ENCODE measurements at regions not wholly inside any gene's neighbourhood (a gene's known extent, or its start where the extent isn't known, plus 50 kb on each side); places are given as distances from the start of the nearest gene placed in this dataset.
A peak's percentile ranks its signal among the peaks of the same experiment; 100 is the strongest.

DNA sequence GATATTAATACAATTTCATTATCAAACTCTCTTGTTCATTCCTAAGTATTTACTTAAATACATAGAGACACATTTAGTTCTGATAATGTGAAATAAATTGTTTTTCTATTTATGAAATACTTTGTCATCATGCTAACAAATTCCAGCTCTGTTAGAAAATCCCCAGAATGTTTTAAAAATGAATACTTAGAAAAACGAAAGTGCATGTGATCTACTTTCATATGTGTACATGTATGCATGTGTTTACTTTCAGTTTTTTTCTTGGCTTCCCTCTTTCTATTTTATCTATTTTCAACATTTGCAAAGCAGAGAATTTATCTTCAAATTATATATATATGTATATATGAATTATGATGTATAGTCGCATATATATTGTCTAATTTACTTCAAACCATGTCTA, 1110.0 kb upstream of the PCDH20 start:
- Histone ChIP-seq H3K9me3 (ENCODE audit: insufficient read depth, low read length) (no peaks in the 10 kb centered on the region), H3K4me1 (ENCODE audit: low read length) (peaks cover 17% of the 10 kb centered on the region), H3K27ac (ENCODE audit: low read length) (no peak overlapping the region), H3K79me2 (ENCODE audit: low read length) (no peaks in the 10 kb centered on the region), H3K9ac (ENCODE audit: low read length) (no peak overlapping the region), H3K4me3 (ENCODE audit: low read length) (no peak overlapping the region), H3K36me3 (replicated peaks; ENCODE audit: low read depth, low read length) (no peaks in the 10 kb centered on the region), H2AFZ (ENCODE audit: low read depth, low read length) (no peak overlapping the region), H3K4me2 (ENCODE audit: low read length) (no peak overlapping the region), H4K20me1 (ENCODE audit: insufficient read depth, low read length) (no peaks in the 10 kb centered on the region), H3K27me3 (ENCODE audit: low read depth, low read length) (no peaks in the 10 kb centered on the region)
- TF ChIP-seq, protein P1, sequence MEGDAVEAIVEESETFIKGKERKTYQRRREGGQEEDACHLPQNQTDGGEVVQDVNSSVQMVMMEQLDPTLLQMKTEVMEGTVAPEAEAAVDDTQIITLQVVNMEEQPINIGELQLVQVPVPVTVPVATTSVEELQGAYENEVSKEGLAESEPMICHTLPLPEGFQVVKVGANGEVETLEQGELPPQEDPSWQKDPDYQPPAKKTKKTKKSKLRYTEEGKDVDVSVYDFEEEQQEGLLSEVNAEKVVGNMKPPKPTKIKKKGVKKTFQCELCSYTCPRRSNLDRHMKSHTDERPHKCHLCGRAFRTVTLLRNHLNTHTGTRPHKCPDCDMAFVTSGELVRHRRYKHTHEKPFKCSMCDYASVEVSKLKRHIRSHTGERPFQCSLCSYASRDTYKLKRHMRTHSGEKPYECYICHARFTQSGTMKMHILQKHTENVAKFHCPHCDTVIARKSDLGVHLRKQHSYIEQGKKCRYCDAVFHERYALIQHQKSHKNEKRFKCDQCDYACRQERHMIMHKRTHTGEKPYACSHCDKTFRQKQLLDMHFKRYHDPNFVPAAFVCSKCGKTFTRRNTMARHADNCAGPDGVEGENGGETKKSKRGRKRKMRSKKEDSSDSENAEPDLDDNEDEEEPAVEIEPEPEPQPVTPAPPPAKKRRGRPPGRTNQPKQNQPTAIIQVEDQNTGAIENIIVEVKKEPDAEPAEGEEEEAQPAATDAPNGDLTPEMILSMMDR (IDR thresholded peaks at IDR 0.05; ENCODE audit: low read depth, low read length), result no peak
- TF ChIP-seq EZH2phosphoT487 (IDR thresholded peaks at IDR 0.05; ENCODE audit: low read depth), result no peak

DNA sequence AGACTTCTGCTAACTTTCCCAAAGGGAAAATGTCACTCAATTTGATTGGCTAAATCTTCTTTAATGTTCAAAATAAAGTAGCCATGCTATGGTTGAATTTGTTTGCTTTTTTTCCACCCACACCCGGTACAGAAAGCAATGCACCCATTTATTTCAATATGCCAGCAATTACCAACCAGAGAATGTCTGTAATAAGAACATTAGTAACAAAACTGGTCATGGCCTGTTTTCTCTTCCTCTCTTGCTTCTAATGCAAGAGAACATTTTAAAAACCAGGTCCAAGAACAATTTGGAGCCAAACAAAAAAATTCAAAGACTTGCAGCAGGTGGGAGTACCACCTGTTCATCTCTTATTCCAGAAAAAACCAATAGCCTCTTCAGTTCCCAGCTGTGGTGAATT, 1108.8 kb upstream of the PCDH20 start:
- H3K36me3 ChIP-seq (replicated peaks; ENCODE audit: low read depth, low read length), result no peaks in the 10 kb centered on the region
- no peaks in the 10 kb centered on the region for H3K79me2 ChIP-seq (ENCODE audit: low read length)
- peak overlapping the region; percentile 65 for H2AFZ ChIP-seq (ENCODE audit: low read depth, low read length)
- TF ChIP-seq, protein P1 (IDR thresholded peaks at IDR 0.05; ENCODE audit: low read depth, low read length), result no peak
- TF ChIP-seq EZH2phosphoT487 (IDR thresholded peaks at IDR 0.05; ENCODE audit: low read depth), result no peak
- H3K9ac ChIP-seq (ENCODE audit: low read length), result no peak overlapping the region
- H3K4me2 ChIP-seq (ENCODE audit: low read length), result 0 out of 2 replicates have a peak overlapping the region, but pooled peaks have one; percentile 4
- H4K20me1 ChIP-seq (ENCODE audit: insufficient read depth, low read length), result no peaks in the 10 kb centered on the region
- no peak overlapping the region for H3K4me3 ChIP-seq (ENCODE audit: low read length)
- H3K9me3 ChIP-seq (ENCODE audit: insufficient read depth, low read length), result no peaks in the 10 kb centered on the region
- no peaks in the 10 kb centered on the region for H3K27me3 ChIP-seq (ENCODE audit: low read depth, low read length)
- H3K4me1 ChIP-seq (ENCODE audit: low read length), result peaks cover 17% of the 10 kb centered on the region
- H3K27ac ChIP-seq (ENCODE audit: low read length), result no peak overlapping the region

DNA sequence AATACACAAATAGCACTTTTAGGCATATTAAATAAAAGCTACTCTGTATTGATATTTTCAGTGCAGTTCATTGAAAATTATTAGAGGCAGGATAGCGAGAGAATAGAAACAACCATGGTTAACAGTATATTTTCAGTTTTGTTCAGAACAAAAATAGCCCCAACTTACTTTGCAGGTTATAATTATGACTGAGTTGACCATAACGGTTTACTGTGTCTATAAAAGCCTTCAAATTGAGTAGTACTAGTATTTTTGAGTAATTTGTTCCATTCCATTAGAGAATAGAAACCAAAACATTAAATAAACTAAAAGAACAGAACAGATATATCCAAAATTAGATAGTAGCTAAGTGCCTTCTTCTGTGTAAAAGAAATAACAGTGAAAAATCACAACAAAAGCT, 1108.4 kb upstream of the PCDH20 start:
- Histone ChIP-seq H3K9ac (ENCODE audit: low read length) (no peak overlapping the region), H2AFZ (ENCODE audit: low read depth, low read length) (peak overlapping the region; percentile 65; the same call in 1 of the 2 replicates)

DNA sequence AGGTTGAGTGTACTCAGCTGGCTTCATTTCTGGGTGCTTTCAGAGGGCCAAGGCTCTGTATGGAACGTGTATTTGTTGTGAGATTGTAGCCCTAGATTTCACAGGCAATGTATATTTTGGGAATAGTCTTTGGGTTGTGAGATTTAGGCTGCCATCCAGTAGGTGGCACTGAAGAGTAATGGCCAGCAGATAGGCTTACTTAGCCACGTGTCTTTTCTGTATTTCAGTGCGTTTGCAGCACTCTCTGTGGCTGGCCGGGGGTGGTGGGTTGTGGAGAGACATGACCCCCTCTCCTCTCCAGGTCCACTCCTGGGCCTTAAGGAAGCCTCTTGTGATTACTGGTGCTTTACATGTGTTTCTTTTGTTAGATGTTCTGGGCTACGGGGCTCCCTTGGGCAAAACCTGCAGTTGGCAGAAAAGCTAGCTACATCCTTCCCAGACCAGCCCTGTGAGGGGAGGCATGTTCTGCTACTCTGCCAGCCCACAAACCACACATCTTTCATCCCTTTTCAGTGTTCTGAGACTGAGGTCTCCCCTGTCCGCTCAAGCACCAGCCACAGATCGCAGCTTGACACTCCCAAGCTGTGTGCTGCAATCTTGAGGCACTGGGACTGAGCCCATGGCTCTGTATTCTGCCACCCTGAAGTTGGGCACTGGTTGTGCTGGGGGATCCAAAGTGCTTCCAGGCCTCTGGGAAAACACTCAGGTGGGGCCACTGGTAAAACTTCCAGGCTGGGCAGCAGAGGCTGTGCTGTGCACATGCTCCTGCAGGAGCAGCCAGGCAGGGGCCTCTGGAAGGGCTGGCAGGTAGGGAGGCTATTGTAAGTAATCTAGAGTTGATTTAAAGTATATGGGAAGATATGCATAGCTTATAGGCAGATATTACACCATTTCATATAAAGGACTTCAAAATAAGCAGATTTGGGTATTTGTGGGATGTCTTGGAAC, 1096.8 kb upstream of the PCDH20 start:
- Histone ChIP-seq H3K27me3 (ENCODE audit: low read depth, low read length) (no peaks in the 10 kb centered on the region), H3K4me2 (ENCODE audit: low read length) (peak overlapping the region; percentile 86), H3K79me2 (ENCODE audit: low read length) (no peaks in the 10 kb centered on the region), H3K36me3 (replicated peaks; ENCODE audit: low read depth, low read length) (no peaks in the 10 kb centered on the region), H2AFZ (ENCODE audit: low read depth, low read length) (peak overlapping the region; percentile 96), H3K27ac (ENCODE audit: low read length) (no peak overlapping the region), H4K20me1 (ENCODE audit: insufficient read depth, low read length) (no peaks in the 10 kb centered on the region), H3K4me1 (ENCODE audit: low read length) (peaks cover 23% of the 10 kb centered on the region), H3K9me3 (ENCODE audit: insufficient read depth, low read length) (no peaks in the 10 kb centered on the region), H3K9ac (ENCODE audit: low read length) (peak overlapping the region; percentile 46; the same call in 1 of the 2 replicates), H3K4me3 (ENCODE audit: low read length) (peak overlapping the region; percentile 68)
- TF ChIP-seq, protein P1 (IDR thresholded peaks at IDR 0.05; ENCODE audit: low read depth, low read length), result peak; percentile 91
- no peak for TF ChIP-seq EZH2phosphoT487 (IDR thresholded peaks at IDR 0.05; ENCODE audit: low read depth)

More for the DNA sequence above, 1108.4 kb upstream of the PCDH20 start:
- H4K20me1 ChIP-seq (ENCODE audit: insufficient read depth, low read length), result no peaks in the 10 kb centered on the region
- H3K4me1 ChIP-seq (ENCODE audit: low read length), result peaks cover 17% of the 10 kb centered on the region
- no peaks in the 10 kb centered on the region for H3K9me3 ChIP-seq (ENCODE audit: insufficient read depth, low read length)
- H3K4me3 ChIP-seq (ENCODE audit: low read length), result no peak overlapping the region
- no peak overlapping the region for H3K27ac ChIP-seq (ENCODE audit: low read length)
- no peaks in the 10 kb centered on the region for H3K36me3 ChIP-seq (replicated peaks; ENCODE audit: low read depth, low read length)
- no peaks in the 10 kb centered on the region for H3K79me2 ChIP-seq (ENCODE audit: low read length)
- H3K27me3 ChIP-seq (ENCODE audit: low read depth, low read length), result no peaks in the 10 kb centered on the region
- TF ChIP-seq, protein P1 (IDR thresholded peaks at IDR 0.05; ENCODE audit: low read depth, low read length), result no peak
- no peak for TF ChIP-seq EZH2phosphoT487 (IDR thresholded peaks at IDR 0.05; ENCODE audit: low read depth)
- H3K4me2 ChIP-seq (ENCODE audit: low read length), result no peak overlapping the region
